SJCRH30 (cell line): ENCODE measurements at regions not wholly inside any gene's neighbourhood (a gene's known extent, or its start where the extent isn't known, plus 50 kb on each side); places are given as distances from the start of the nearest gene placed in this dataset.
"Not testable (repeated sequence)": the region's sequence is repeated elsewhere in the genome, so short reads cannot be mapped to it uniquely, and the experiment has no call there.

Experiments used
- DNase-seq, 2 experiments: peaks; one replicate each; pipeline ENCODE4 v3.0.0-alpha.2; 2015 to 2020
- H3K27ac ChIP-seq: fragments of 250-450 bp; sonication (Bioruptor Pico); 2 replicates; pipeline ENCODE4 v1.5.1; 2020; ENCODE audit warnings: mild to moderate bottlenecking, moderate library complexity
- H3K27me3 ChIP-seq: fragments of 250-450 bp; sonication (Bioruptor Pico); 2 replicates; pipeline ENCODE4 v1.5.1; 2020; ENCODE audit warnings: mild to moderate bottlenecking, moderate library complexity
- H3K36me3 ChIP-seq: fragments of 250-450 bp; sonication (Bioruptor Pico); 2 replicates; pipeline ENCODE4 v1.5.1; 2020; ENCODE audit warnings: mild to moderate bottlenecking, moderate library complexity
- H3K4me1 ChIP-seq: fragments of 250-450 bp; sonication (Bioruptor Pico); 2 replicates; pipeline ENCODE4 v1.5.1; 2020; ENCODE audit warnings: mild to moderate bottlenecking, moderate library complexity
- H3K4me3 ChIP-seq: fragments of 250-450 bp; sonication (Bioruptor Pico); 2 replicates; pipeline ENCODE4 v1.5.1; 2020; ENCODE audit warnings: mild to moderate bottlenecking, moderate library complexity
- H3K9me3 ChIP-seq: fragments of 250-450 bp; sonication (Bioruptor Pico); replicated peaks from 2 replicates; pipeline ENCODE4 v1.5.1; 2020; ENCODE audit warnings: mild to moderate bottlenecking, moderate library complexity

GRCh38 chr17:71485426-71485825, 635.4 kb upstream of the SOX9 start:
- H3K27ac ChIP-seq = no peak overlapping the region
- no peak overlapping the region for H3K4me3 ChIP-seq
- no peaks in the 10 kb centered on the region; the same call in 1 of the 2 replicates for H3K27me3 ChIP-seq
- no peaks in the 10 kb centered on the region for H3K9me3 ChIP-seq
- H3K36me3 ChIP-seq = no peaks in the 10 kb centered on the region
- H3K4me1 ChIP-seq = no peaks in the 10 kb centered on the region
- DNase-seq = no peak

GRCh38 chr17:71486261-71486660, 634.6 kb upstream of the SOX9 start:
- H3K4me3 ChIP-seq = no peak overlapping the region
- no peaks in the 10 kb centered on the region; the same call in 1 of the 2 replicates for H3K27me3 ChIP-seq
- no peak for DNase-seq
- H3K4me1 ChIP-seq = no peaks in the 10 kb centered on the region
- H3K27ac ChIP-seq = no peak overlapping the region
- no peaks in the 10 kb centered on the region for H3K9me3 ChIP-seq
- H3K36me3 ChIP-seq = no peaks in the 10 kb centered on the region

- no peak for DNase-seq
Observed at GRCh38 chr17:71488851-71489250, 632.0 kb upstream of the SOX9 start.

GRCh38 chr17:71494062-71494855, 626.6 kb upstream of the SOX9 start:
- no peaks in the 10 kb centered on the region; the same call in 1 of the 2 replicates for H3K27me3 ChIP-seq
- DNase-seq = no peak
- H3K4me1 ChIP-seq = no peaks in the 10 kb centered on the region
- no peaks in the 10 kb centered on the region for H3K9me3 ChIP-seq
- H3K27ac ChIP-seq = no peak overlapping the region
- H3K4me3 ChIP-seq = no peak overlapping the region
- H3K36me3 ChIP-seq = no peaks in the 10 kb centered on the region

More at GRCh38 chr17:71488851-71489250, 632.0 kb upstream of the SOX9 start:
- no peak overlapping the region for H3K27ac ChIP-seq
- H3K27me3 ChIP-seq = no peaks in the 10 kb centered on the region
- H3K36me3 ChIP-seq = no peaks in the 10 kb centered on the region
- no peak overlapping the region for H3K4me3 ChIP-seq
- H3K4me1 ChIP-seq = no peaks in the 10 kb centered on the region
- H3K9me3 ChIP-seq = no peaks in the 10 kb centered on the region

- H3K27ac ChIP-seq = no peak overlapping the region
- no peaks in the 10 kb centered on the region for H3K9me3 ChIP-seq
- H3K4me3 ChIP-seq = no peak overlapping the region
- H3K4me1 ChIP-seq = no peaks in the 10 kb centered on the region
- H3K36me3 ChIP-seq = no peaks in the 10 kb centered on the region
- H3K27me3 ChIP-seq = no peaks in the 10 kb centered on the region; the same call in 1 of the 2 replicates
- no peak for DNase-seq
Observed at GRCh38 chr17:71495420-71495819, 625.4 kb upstream of the SOX9 start.

- no peak for DNase-seq
- no peaks in the 10 kb centered on the region for H3K4me1 ChIP-seq
- H3K27ac ChIP-seq = no peak overlapping the region
Observed at GRCh38 chr17:71496552-71496951, 624.3 kb upstream of the SOX9 start.

GRCh38 chr17:71500761-71501555, 619.9 kb upstream of the SOX9 start:
- Histone ChIP-seq H3K4me1 (no peaks in the 10 kb centered on the region), H3K27me3 (no peaks in the 10 kb centered on the region; the same call in 1 of the 2 replicates), H3K4me3 (no peak overlapping the region), H3K9me3 (no peaks in the 10 kb centered on the region), H3K27ac (no peak overlapping the region), H3K36me3 (no peaks in the 10 kb centered on the region)
- no peak for DNase-seq

More at GRCh38 chr17:71496552-71496951, 624.3 kb upstream of the SOX9 start:
- Histone ChIP-seq H3K4me3 (no peak overlapping the region), H3K27me3 (no peaks in the 10 kb centered on the region; the same call in 1 of the 2 replicates), H3K36me3 (no peaks in the 10 kb centered on the region), H3K9me3 (no peaks in the 10 kb centered on the region)

GRCh38 chr17:71501711-71502110, 619.1 kb upstream of the SOX9 start:
- H3K4me1 ChIP-seq = no peaks in the 10 kb centered on the region
- H3K9me3 ChIP-seq = no peaks in the 10 kb centered on the region
- no peak overlapping the region for H3K4me3 ChIP-seq
- H3K36me3 ChIP-seq = no peaks in the 10 kb centered on the region
- H3K27ac ChIP-seq = no peak overlapping the region
- no peak for DNase-seq
- H3K27me3 ChIP-seq = no peaks in the 10 kb centered on the region; the same call in 1 of the 2 replicates

- Histone ChIP-seq H3K4me3 (no peak overlapping the region), H3K4me1 (no peaks in the 10 kb centered on the region), H3K9me3 (no peaks in the 10 kb centered on the region), H3K27ac (no peak overlapping the region), H3K36me3 (no peaks in the 10 kb centered on the region), H3K27me3 (no peaks in the 10 kb centered on the region)
- no peak for DNase-seq
Observed at GRCh38 chr17:71502443-71502842, 618.4 kb upstream of the SOX9 start.

GRCh38 chr17:71503710-71504465, 616.9 kb upstream of the SOX9 start:
- Histone ChIP-seq H3K27ac (no peak overlapping the region), H3K27me3 (no peaks in the 10 kb centered on the region), H3K4me3 (no peak overlapping the region)

GRCh38 chr17:71505200-71505599, 615.6 kb upstream of the SOX9 start:
- no peak for DNase-seq
- Histone ChIP-seq H3K9me3 (no peaks in the 10 kb centered on the region), H3K4me1 (no peaks in the 10 kb centered on the region), H3K27ac (no peak overlapping the region), H3K36me3 (no peaks in the 10 kb centered on the region), H3K4me3 (no peak overlapping the region), H3K27me3 (no peaks in the 10 kb centered on the region)

More at GRCh38 chr17:71503710-71504465, 616.9 kb upstream of the SOX9 start:
- DNase-seq = no peak
- Histone ChIP-seq H3K9me3 (no peaks in the 10 kb centered on the region), H3K4me1 (no peaks in the 10 kb centered on the region), H3K36me3 (no peaks in the 10 kb centered on the region)

- H3K4me3 ChIP-seq = no peak overlapping the region
- no peaks in the 10 kb centered on the region for H3K36me3 ChIP-seq
- H3K27ac ChIP-seq = no peak overlapping the region
- no peaks in the 10 kb centered on the region for H3K27me3 ChIP-seq
- H3K9me3 ChIP-seq = no peaks in the 10 kb centered on the region
- H3K4me1 ChIP-seq = no peaks in the 10 kb centered on the region
- no peak for DNase-seq
Observed at GRCh38 chr17:71505981-71506380, 614.8 kb upstream of the SOX9 start.

- Histone ChIP-seq H3K27me3 (peaks cover 5% of the 10 kb centered on the region; the same call in 1 of the 2 replicates), H3K9me3 (0 out of 2 replicates have a peak, but pooled peaks cover 3% of the 10 kb centered on the region), H3K36me3 (no peaks in the 10 kb centered on the region), H3K27ac (no peak overlapping the region), H3K4me1 (no peaks in the 10 kb centered on the region), H3K4me3 (no peak overlapping the region)
- no peak for DNase-seq
Observed at GRCh38 chr17:71511266-71511995, 609.4 kb upstream of the SOX9 start.

GRCh38 chr17:71513725-71514124, 607.1 kb upstream of the SOX9 start:
- not testable (repeated sequence) for H3K36me3 ChIP-seq, H3K4me1 ChIP-seq, H3K27ac ChIP-seq, DNase-seq, H3K27me3 ChIP-seq, H3K4me3 ChIP-seq, H3K9me3 ChIP-seq
